ENCODE measurements at regions not wholly inside any gene's neighbourhood (a gene's known extent, or its start where the extent isn't known, plus 50 kb on each side); places are given as distances from the start of the nearest gene placed in this dataset.
"Not testable (repeated sequence)": the region's sequence is repeated elsewhere in the genome, so short reads cannot be mapped to it uniquely, and the experiment has no call there.

DNA sequence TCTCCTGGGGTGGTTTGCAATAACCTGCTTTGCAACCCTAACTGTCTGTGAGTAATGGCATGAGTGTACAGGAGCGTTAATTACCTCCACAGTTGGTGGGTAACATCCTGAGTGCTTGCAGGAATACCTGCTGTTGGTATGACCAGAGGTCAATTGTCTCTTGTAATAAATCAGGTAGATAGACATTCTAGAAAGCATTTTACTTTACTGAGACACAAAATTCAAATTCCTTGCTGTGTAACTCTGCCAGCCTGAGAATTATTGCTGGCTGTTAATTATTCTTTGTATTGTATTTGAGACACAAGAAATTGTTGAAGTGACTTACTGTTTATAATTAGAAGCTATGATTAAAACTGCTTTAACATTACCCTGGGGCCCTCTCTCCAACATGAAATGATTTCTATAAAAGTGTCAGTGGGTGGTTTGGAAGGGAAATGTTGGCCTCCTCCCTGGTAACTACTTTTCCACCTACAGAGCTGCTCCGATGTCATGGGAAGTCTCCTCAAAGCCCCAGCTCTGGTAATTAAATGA is 150.8 kb upstream of the ADCY2 start:
- DNase-seq: peak; percentile 86

DNA sequence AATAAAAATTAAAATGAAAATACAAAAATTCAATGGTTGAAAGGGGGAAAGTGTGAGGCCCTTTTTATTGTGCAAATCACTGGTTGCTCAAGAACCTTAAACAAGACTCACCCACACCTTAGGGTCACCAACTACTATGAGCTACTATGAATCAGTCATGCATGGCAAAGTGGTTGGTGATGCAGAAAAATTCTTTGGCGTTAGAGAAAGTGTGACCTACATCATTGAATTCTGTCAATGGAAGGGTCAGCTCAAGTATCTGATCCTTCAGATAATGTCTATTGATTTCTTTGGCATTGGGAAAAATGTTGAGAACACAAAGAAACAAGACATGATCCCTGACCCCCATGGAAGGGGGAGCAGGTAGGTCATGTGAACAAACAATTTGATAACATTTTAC is 149.7 kb upstream of the ADCY2 start:
- DNase-seq: no peak

DNA sequence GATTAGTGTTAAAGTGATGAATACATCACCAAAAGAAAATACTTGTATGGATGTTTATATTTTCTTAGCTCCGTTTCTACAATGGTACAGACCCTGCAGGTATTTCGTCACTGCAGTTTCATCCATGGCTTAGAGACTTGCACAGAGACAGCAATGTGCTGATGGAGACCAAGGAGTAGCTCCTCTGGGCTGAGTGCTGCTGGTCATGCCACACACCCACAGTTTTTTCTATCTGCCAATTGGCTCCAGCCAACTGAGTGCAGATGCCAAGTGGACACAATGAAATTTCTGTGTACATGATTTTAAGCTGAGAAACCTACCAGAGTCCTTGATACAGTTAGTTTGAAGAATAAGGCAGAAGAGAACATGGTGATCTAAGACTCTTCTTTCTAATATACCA is 145.9 kb upstream of the ADCY2 start:
- DNase-seq: no peak

DNA sequence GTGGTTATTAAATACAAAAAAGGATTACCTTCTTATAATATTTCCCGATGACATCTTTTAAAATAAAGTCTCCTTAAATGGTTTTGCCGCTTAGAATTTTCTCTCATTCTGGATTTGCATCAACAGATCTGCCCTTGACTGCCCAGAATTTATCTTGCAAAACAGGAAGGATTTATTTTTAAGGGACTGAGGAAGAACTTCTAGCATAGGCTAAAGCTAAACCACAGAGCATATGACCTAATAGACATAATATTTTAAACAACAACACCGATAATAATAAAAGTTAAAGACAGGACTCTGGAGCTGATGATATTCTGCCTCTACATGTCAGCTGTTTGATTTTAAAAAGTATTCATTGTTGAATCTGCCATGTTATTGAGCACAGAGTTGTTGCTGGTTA is 145.3 kb upstream of the ADCY2 start:
- no peak for DNase-seq

DNA sequence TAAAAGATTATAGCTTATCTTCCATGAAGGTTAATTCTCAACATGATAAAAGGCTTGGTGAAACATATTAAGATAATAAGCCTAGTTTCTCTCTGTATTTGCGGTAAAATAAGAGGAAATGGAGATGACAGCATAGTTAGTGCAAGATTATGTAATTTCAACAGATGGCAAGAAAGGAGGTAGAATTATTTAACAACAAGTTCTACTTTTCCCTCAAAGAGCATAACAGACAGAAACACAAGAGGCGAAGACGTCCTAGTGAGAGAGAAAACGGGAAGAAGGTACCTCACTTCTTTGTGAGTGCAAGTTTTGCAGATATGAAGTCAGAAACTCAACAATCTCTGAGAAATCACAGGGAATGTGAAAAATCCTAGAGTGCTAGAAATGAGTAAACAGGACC is 144.8 kb upstream of the ADCY2 start:
- DNase-seq: no peak

DNA sequence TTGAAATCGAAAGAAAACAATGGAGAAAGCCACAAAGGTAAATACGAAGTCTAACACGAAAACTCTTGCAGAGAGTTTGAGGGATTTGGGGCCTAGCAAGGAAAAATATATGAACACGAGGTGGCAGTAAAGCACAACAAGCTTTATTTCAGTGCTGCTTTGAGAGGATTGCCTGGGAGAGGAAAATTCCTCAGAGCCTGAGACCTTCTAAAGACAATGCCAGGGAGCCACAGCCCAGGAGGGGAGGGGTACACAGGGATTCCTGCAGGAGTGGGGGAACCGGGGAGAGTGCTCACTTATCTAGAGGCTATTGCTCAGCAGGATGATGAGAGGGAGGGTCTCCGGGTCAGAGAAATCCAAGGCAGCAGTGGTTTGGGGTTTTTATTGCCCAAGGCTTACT is 134.9 kb upstream of the ADCY2 start:
- peak; percentile 8 for DNase-seq

DNA sequence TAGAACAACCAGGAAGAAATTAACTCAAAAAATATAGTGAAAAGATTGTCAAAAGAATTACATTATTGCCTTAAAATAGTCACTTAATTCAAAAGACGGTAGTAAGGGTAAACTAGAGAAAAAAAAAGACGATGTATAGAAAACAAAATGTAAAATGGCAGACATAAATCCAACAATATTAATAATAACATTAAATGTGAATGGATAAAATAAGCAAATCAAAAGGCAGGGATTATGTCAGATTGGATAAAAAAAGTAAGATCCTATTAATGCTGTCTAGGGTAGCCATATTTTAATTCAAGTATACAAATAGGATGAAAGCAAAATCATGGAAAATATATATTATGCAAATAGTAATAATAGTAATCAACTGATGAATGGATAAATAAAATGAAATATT is 134.0 kb upstream of the ADCY2 start:
- DNase-seq: no peak

DNA sequence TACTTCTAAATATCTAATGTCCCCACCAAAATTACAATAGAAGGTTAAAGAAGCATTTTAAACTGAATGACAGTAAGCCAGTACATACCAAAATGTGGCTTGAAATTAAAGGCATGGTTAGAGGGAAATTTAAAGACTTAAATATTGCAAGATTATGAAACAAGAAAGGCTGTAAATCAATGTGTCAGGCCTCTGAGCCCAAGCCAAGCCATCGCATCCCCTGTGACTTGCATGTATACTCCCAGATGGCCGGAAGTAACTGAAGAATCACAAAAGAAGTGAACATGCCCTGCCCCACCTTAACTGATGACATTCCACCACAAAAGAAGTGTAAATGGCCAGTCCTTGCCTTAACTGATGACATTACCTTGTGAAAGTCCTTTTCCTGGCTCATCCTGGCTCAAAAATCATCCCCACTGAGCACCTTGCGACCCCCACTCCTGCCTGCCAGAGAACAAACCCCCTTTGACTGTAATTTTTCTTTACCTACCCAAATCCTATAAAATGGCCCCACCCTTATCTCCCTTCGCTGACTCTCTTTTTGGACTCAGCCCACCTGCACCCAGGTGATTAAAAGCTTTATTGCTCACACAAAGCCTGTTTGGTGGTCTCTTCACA is 132.4 kb upstream of the ADCY2 start:
- DNase-seq: not testable (repeated sequence)

DNA sequence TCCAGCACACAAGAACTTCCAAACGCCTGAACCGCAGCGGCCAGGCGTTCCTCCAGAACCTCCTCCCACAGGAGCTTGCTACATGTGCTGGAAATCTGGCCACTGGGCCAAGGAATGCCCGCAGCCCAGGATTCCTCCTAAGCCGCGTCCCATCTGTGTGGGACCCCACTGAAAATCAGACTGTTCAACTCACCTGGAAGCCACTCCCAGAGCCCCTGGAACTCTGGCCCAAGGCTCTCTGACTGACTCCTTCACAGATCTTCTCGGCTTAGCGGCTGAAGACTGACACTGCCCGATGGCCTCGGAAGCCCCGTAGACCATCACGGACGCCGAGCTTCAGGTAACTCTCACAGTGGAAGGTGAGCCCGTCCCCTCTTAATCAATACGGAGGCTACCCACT is 130.2 kb upstream of the ADCY2 start:
- DNase-seq: not testable (repeated sequence)

DNA sequence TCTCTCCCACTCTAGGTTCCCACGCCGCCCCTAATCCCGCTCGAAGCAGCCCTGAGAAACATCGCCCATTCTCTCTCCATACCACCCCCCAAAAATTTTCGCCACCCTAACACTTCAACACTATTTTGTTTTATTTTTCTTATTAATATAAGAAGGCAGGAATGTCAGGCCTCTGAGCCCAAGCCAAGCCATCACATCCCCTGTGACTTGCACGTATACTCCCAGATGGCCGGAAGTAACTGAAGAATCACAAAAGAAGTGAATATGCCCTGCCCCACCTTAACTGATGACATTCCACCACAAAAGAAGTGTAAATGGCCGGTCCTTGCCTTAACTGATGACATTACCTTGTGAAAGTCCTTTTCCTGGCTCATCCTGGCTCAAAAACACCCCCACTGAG is 127.2 kb upstream of the ADCY2 start:
- DNase-seq: not testable (repeated sequence)

DNA sequence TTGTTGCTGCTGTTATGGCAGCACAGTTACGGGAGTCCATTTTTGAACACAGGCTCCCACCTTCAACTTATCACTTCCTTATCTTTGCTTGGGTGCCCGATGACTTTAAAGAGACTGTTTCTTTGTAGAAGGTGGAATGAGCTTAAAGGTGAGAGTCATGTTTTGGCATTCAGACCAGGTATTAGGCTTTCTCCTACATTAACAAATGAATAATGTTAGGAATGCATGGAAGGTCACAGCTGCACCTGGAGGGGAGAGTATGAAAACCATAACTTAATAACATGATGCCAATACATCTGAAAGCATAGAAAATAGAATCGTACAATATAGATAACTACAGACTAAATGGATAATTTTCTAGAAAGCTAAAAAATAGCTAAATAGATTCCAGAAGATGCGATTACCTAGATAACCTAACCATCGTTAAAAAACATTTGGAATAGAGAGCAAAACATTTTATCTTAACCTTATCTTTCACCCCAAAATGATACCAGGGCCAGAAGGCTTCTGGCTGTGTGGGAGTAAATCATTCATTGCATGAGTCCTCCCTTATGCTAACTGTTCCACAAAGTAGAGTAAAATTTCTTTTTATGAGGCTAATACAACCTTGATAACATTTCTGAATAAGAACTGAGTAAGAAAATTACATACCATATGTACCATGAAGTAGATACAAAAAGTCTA is 126.2 kb upstream of the ADCY2 start:
- DNase-seq: no peak

DNA sequence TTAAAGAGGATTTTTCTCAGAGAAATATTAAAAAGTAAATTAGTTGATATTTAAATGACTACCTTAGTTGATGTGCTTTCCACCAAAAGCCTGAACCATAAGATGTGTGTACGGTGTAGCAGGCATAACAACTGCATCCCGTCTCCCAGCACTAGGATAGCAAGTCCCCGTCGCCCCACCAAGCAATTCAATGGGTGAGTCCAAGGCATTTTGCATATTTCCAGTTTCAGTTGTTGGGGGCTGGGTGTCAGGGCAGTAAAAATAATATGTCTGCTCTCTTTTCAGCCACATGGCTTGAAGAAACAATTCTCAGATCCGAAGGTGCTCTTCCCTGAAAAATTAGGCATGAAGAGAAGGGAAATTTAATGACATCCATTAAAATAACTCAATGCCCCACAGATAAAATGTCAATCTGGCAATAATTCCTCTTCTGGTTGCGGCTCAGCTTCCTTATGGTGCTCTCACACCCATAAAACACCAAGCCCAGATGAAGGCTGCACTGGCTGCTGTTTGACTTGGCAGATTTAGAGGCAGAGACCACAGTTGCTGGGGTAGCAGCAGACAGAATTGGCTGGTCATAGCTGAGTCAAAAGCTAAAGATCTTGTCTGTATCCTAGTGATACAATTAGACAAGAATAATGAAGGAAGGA is 124.4 kb upstream of the ADCY2 start:
- no peak for DNase-seq

DNA sequence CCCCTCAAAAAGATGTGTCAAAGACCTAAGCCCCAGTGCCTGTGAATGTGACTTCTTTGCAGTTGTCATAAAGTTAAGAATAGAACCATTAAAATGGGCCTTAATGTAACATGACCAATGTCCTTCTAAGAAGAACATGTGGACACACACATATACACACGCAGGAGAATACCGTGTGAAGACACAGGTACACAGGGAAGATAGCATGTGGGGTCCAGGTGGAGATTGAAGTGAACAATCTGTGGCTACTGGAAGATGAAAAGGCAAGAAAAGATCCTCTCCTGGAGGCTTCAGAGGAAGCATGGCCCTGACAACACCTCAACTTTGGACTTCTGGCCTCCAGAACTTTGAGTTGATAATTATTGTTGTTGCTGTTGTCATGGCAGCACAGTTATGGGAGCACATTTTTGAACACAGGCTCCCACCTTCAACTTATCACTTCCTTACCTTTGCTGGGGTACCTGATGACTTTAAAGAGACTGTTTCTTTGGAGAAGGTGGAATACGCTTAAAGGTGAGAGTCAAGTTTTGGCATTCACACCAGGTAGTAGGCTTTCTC is 123.5 kb upstream of the ADCY2 start:
- no peak for DNase-seq

DNA sequence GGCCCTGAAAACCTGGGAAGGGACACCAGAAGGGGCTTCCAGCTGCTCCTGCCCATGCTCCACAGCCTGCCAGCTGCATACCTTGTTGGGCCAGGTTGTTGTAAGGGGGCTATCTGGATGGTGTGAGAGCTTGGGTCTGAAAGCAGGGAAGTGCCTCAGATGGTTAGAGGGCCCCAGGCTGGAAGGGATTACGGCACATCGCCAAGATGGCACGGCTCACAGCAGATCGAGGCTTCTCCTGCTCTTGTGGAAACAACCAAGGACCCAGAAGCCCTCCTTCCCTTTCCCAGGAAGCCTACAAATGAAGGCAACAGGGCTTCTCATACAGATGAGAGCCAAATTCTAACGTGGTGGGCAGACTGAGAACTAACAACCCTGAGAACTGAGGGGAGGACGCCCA is 121.7 kb upstream of the ADCY2 start:
- DNase-seq: no peak

DNA sequence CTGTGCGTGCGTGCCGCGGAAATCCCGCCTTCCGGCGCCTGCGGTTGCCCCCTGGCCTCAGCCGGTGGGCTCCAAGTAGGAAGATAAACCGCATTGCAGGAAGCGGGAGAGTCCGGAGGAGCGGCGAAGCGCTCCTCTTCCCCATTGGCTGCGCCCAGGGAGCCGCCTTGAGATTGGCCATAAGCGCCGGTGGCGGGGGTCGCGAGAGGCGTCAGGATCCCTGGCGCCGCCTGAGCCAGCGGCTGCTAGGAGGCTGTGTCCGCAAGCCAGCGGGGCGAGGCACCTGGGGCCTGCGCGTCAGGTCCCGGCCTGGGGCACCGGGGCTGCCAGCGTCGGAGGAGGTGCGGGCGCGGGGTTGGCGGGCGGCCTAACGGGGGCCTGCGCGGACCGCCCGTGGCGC is 106.3 kb upstream of the ADCY2 start:
- not testable (repeated sequence) for DNase-seq

DNA sequence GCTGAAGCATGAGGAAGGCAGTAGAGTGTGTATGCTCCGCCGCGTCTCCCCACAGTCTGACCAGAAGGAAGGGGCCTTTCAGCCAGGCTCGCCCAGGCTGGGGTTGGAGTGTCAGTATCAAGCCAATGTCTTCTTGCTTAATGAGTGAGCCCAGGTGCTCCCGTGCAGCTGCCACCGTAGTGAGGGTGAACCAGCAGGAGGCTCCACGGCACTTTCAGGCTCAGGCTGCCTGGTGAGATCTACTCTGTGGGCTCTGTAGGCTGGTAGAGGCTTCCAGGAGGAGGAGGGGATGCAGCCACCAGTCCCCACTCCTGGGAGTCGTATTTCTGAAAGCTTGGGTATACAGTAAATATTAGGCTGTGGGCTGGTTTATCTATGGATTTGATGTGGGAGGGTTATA is 98.1 kb upstream of the ADCY2 start:
- not testable (repeated sequence) for DNase-seq

DNA sequence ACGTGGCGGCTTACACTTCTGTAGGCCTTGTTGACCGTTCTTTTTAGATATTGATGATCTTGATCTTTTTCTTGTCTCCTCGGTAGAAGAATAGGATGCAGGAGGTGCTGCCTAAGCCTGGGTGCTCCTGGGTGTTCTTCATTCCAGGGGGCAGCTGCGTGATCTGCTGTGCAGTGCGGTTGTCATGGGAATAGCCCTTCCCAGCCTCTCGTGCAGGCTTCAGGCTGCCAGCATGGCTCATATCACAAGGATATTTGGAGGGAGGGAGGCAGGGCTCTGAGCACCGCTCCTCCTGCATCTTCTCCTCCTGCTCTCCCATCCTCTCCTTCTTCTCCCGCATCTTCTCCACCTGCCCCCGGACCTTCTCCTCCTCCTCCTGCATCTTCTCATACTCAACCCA is 96.2 kb upstream of the ADCY2 start:
- not testable (repeated sequence) for DNase-seq

DNA sequence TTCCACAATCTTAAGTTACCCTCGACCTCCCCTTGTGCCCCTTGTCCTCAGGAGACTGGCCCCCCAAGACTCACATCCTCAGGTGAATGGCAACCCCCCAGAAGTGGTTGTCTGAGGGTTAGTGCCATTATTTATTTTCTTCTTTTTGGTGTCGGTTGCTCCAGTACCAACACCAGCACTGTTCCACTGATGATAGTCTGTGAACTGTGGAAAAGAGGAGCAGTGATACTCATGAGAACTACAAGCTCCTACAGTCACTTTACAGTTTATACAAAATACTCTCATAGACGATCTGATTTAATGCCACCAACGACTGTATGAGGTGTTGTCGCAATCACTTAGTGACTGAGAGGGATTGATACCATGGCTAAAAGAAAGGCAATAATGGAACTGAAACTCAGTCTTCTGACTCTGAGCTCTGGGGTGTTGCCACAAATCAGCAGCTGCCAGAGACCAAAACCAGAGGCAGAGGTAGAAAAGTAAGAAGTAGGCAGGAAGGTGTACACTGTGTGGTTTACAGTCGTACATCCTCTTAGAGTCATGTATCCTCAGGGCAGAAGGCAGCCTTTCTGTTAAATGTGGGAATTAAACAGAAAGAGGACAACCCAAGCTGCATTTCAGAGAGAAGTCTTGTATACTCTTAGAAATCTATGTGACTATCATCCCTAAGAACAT is 90.8 kb upstream of the ADCY2 start:
- not testable (repeated sequence) for DNase-seq

DNA sequence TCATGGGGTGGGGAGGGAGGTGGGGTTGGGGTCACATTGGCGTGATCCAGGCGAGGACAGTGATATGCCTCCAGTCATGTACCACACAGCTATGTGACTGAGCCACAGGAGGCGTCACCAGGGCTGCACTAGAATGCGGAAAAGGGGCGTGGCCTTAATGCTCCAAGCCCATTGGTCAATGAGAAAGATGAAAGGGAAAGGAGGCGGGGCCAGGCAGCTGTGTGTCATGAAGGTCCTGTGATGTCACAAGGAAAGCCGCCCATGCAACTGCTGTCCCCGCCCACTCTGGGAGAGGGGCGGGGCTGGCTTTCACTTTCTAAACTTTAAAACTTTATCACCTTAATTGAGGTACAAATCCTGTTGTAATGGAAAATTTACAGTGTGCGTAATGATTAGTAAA is 89.4 kb upstream of the ADCY2 start:
- DNase-seq: not testable (repeated sequence)

DNA sequence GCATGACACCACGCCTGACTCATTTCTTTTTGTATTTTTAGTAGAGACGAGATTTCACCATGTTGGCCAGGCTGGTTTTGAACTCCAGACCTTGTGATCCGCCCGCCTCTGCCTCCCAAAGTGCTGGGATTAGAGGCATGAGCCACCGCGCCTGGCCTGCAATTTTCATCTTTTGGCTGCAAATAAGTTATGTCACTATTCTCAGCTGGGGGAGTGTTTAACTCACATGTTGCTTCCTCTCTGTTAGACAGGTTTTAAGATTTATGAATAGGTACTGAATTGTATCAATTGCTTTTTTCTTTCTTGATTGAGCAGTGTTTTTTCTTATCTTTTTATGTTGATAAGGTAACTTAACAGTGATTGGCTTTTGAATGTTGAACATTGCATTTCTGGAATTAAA is 88.2 kb upstream of the ADCY2 start:
- DNase-seq: not testable (repeated sequence)

DNA sequence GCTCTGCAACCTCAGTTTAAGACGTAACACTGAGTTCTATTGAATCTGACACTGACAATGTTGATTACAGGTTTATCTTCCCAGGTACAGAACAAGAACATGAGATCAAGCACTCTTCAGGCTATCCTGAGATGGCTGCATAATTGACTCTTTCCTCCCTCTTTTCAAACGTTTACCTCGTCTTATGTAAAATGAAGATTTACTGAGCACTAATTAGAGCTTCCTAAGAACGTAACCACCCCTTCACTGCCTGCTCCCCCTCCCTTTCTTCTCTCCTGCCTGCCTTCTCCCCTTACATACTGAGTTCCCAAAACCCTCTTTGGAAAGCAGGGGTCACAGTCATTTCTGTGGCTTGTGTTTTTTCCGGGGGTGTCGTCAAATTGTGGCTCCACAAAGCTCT is 86.2 kb upstream of the ADCY2 start:
- DNase-seq: not testable (repeated sequence)

DNA sequence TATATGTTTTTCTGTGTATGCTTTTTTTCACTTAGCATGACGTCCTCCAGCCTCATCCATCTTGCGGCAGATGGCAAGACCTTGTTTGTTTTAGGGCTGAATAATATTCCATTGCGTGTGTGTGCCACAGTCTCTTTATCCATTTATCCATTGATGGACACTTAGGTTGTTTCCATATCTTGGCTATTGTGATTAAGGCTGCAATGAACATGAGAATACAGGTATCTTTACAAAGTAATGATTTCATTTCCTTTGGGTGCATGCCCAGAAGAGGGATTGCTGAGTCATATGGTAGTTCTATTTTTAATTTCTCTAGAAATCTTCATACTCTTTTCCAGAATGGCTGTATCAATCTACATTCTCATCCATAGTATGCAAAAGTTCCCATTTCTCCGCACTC is 85.3 kb upstream of the ADCY2 start:
- DNase-seq: not testable (repeated sequence)

DNA sequence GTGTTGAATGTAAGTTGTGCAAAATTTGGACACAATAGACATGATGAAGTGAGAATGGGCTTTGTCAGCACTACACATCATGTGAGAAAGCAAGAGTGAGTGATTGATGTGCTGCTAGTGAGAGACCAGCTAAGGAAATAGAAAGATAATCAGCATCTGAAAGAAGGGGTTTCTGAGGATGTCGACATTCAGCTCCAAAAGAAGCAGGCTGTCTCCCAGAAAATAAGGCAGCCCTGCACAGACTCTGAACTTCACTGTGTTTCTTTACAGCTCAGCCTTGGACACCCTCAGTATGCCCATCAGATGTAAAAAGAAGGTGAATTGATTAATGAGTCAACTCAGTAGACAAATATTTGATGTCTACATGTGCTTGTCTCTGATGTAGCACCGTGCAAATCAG is 80.8 kb upstream of the ADCY2 start:
- no peak for DNase-seq

All from NCI-H2081 treated with DMSO at 0.1 percent for 48 hours (cell line).